Dedifferentiated amniotic fluid mesenchymal stem cell (primary cell): ENCODE measurements at regions not wholly inside any gene's neighbourhood (a gene's known extent, or its start where the extent isn't known, plus 50 kb on each side); places are given as distances from the start of the nearest gene placed in this dataset.
"Not testable (repeated sequence)": the region's sequence is repeated elsewhere in the genome, so short reads cannot be mapped to it uniquely, and the experiment has no call there.

Source experiments
- DNase-seq: peaks from one replicate; pipeline ENCODE4 v3.0.0-alpha.2; 2016; ENCODE audit errors: extremely low spot score

- no peak for DNase-seq
Measured at GRCh38 chr4:89497517-89498308, 190.1 kb upstream of the GPRIN3 start.

DNA sequence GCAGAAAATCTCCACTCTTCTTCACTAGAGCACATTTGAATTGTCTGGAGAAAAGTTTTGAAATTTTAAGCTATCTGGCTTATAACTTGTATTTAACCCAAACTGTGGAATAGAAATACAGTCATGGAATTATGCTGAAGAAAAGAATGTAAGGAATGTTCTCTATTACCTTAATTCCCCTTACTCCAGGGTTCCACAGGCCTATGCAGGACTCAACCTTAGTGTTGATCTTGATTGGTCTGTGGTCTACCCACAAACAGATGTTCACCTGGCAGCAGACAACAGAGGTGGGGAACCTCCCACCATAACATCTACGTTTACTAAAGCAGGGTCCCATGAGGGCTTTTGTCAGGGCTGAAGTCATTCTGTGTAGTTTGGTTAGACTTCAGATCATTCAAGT is 189.3 kb upstream of the GPRIN3 start:
- no peak for DNase-seq

GRCh38 chr4:89493367-89493766 is 185.8 kb upstream of the GPRIN3 start:
- DNase-seq, result no peak

DNA sequence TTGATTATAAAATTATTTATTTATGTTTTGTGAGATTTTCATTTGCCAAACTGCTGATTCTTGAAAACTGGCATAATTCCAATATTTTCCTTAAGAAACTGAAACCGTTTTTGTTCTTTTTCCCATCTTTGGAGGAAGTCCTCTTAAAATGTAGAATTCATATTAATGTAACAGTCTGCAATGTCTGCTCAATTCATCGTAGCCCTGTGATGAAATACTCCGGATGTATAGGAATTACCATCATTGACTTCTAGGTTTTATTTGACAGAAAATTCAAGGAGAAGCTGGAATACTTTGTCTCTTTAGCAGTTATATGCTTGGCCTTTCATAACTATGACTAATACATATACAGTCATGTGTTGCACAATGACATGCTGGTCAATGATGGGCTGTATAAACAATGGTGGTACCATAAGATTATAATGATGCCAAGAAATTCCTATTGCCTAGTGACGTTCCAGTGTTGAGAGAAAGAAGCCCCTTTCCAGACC is 185.0 kb upstream of the GPRIN3 start:
- peak; percentile 60 for DNase-seq

DNA sequence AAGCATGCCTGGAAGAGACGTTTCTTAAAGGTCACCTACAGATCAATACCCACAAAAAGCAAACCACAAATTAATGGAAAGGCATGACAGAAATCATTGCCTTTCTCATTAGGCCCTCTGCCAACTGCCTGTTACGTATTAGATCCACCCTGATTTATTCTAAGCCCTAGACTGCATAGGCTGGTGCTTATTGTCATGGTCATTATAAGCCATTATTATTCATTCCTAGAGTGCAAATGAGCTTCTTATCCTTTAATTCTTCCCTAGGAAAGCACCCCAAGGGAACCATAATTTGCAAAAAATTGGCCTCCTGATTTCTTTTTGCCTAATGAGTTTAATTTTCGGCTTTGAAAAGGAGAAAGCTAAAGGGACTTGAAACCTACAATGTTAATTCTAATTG is 184.2 kb upstream of the GPRIN3 start:
- DNase-seq, result no peak

GRCh38 chr4:89489921-89490431 is 182.4 kb upstream of the GPRIN3 start:
- DNase-seq, result not testable (repeated sequence)

DNA sequence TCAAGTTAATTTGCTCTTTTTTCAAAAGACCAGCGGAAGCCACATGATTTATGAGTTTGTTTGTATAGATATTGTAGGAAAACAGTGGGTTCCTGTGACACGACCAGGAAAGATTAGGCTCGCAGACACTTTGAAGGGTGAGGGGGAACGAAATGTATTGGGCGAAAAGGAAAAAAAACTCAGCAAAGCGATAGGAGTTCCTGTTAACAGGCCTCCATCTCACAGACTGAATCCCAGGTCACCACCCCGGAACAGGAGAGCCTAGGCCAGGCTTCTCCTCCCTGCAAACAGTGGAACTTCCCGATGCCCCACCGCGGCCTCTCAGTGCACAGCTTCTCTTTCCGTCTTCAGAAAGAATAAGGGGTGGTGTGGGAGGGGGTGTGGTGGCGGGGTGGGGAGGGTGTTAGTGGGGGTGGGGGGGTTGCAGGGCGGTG is 181.8 kb upstream of the GPRIN3 start:
- DNase-seq, result no peak

DNA sequence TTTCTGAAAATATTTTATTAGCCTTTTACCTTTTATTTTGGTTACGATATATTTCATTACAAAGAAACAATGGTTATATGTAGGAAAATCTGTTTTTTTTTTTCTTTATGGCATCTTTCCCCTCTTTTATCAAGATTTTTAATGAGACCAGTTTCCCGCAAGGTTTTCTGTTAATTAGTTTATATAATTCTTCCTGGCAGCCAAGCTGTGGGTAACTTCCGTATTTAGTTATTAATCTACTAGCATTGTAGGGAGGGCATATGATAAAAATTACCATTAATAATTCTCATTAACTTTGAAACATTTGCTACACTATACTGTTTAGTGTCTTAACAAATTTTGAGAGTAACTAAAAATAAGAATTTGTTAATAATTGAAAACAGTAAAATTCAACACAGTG is 181.1 kb upstream of the GPRIN3 start:
- no peak for DNase-seq

GRCh38 chr4:89486673-89487072 is 179.1 kb upstream of the GPRIN3 start:
- no peak for DNase-seq

DNA sequence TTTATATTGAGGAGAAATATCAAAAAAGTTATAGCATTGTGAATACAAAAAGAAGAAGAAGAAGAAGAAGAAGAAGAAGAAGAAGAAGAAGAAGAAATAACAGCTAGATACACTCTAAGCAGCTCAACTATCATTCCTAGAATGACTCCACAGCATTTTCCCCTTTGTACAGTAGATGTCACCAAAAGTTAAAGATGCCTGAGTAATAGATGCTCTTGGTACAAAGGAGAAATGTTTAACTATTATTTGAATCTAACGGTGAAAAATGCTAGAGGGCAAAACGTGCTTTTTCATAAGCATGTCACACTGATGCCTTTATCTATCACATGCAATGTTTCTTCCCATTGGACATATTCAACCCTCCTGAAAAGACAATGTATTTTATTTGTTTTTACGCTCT is 178.4 kb upstream of the GPRIN3 start:
- peak; percentile 43 for DNase-seq

DNA sequence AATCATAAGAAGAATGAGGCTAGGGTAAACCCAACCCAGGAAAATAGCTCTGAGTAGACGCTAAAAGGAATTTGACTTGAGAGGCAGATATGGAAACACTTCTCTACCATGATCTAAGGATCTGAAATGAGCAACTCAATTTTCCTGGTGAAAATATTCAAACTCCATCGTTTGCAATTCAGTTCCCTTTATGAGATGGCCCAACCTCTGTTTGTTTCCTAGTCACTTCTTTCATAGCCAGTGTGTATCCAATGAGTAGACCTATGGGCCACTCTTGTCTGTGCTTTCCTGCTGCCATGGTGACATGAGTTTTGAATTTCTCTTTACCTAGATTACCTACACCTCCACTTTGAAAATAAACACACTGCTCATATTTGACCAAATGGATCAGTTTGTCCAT is 176.2 kb upstream of the GPRIN3 start:
- no peak for DNase-seq

DNA sequence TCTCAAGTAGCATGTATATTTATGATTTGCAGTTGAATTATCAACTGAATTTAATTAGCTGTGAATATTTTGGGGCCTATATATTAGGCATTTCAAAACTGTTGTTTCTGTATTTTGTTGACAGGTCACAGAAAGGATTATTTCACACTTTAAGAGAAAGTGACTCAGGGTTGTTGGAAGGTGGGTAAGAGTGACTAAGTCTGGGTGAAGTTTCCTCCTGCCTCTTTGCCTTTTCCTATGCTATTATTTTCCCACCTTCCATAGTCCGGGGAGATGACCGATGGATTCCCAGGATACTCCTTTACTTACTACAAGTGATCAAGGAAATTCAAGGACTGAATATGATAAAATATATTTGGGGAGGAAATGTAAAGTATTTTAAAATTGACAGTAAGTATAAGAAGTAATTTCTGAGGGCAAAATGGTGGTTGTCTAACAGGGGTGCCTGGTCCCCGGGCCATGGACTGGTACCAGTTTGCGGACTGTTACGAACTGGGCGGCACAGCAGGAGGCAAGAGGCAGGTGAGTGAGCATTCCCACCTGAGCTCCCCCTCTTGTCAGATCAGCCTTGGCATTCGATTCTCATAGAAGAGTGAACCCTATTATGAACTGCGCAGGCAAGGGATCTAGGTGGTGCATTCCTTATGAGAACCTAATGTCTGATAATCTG is 175.5 kb upstream of the GPRIN3 start:
- no peak for DNase-seq

- no peak for DNase-seq
Measured at GRCh38 chr4:89482251-89482650, 174.7 kb upstream of the GPRIN3 start.

DNA sequence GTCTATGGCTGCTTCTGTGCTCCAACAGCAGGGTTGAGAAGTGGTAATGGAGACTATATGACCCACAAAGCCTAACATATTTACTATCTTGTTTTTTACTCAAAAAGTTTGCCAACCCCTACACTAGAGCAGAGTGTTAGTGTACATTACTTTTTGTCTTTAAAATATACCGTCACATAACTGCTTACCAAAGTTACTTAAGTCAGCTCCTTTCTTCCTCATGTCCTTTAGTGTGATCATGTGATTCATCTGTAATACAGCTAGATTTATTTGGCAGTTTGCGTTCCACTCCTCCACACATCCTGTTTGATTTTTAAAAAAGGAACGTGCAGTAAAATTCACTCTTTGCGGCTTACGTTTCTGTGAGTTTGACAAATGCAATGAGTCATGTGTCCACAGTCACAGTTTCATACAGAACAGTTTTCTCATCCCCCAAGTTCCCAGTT is 162.4 kb upstream of the GPRIN3 start:
- peak; percentile 81 for DNase-seq

GRCh38 chr4:89469516-89469915 is 161.9 kb upstream of the GPRIN3 start:
- DNase-seq, result no peak

- DNase-seq, result no peak
Measured at GRCh38 chr4:89468602-89469001, 161.0 kb upstream of the GPRIN3 start.

DNA sequence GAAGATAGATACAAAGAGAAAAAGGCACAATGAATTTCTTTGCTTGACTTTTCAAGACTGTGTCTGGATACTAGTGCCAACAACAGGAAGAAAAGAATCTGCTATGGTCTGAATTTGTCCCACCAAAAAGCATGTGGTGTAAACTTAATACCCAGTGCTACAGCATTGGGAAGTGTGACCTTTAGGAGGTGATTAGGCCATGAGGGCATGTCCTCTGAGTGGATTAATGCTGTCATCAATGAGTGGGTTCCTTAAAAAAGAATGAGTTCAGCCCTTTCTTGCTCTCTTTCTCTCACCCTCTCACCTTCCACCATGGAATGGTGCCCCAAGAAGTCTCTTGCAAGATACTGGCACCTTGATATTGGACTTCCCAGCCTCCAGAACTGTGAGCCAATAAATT is 155.7 kb upstream of the GPRIN3 start:
- DNase-seq, result no peak

GRCh38 chr4:89447543-89447942 is 139.9 kb upstream of the GPRIN3 start:
- DNase-seq, result no peak

DNA sequence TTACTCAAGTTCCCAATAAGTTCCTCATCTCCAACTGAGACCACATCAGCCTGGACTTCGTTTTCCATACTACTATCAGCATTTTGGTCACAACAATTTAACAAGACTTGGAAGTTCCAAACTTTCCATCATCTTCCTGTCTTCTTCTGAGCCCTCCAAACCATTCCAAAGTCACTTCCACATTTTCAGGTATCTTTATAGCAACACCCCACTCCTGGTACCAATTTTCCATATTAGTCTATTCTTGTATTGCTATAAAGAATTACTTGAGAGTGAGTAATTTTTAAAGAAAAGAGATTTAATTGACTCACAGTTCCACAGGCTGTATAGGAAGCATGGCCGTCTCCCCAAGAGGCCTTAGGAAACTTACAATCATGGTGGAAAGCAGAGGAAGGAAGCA is 138.6 kb upstream of the GPRIN3 start:
- no peak for DNase-seq

GRCh38 chr4:89439533-89439932 is 131.9 kb upstream of the GPRIN3 start:
- no peak for DNase-seq

DNA sequence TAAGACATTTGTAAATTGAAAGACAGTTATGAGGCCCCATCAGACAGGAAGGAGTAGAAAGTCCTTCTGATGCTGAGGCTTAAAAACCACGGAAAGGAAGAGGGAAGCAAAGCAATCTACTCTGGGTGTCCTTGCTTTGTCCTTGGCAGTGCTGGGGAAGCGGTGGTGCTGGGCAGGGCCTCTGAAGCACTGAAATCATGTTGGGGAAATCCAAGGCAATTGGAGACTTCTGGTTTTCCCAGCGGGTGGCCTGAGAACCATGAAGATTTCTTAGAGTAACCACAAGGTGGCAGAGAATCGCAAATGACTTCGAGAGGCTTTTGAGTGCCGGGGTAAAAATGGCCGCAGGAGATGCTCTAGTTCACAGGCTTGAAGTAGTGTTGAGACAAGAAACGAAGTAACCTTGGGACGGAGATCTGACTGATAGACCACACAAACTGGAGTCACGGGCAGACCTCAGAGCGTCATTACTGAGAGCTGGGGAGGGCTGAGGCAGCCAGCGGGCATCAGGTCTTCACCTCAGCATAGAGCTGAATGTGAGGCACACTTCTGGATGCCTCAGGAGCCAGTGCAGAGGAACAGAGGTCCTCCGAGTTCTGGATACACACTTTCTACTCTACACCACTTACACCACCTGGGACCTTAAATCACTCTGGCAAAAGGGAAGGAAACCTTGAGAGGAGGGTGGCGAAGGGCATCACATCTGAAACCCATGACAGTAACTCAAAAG is 130.7 kb upstream of the GPRIN3 start:
- no peak for DNase-seq

DNA sequence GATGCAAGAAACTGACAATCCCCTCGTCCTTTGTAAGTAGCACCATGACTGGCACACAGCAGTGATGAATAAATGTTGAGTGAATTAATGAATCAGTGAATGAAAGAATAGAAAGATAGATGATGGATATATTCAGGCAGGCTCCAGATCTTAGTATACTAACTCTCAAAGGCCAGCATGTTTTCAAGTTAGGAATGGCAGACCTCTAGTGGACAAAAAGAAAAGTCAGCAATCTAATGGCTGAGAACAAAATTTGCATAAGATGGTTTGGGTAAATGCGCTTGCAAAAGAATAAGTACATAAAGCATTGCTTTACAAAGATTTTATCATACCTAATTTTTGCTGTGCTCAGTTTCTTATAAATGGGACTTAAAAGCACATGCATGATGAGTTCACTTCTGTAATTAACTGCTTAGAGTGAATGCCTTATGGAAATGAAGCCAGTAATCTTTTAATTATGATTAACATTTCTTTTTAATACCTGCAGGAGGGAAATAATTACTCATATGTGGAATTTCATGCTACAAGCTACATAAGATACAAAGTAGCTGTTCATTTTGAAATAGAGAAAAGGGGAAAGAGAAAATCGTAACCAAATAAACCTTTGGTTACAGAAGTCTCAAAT is 126.9 kb upstream of the GPRIN3 start:
- DNase-seq, result peak; percentile 65
